ENCODE measurements at regions not wholly inside any gene's neighbourhood (a gene's known extent, or its start where the extent isn't known, plus 50 kb on each side); places are given as distances from the start of the nearest gene placed in this dataset.
"Not testable (repeated sequence)": the region's sequence is repeated elsewhere in the genome, so short reads cannot be mapped to it uniquely, and the experiment has no call there.

- DNase-seq: no peak
Measured at GRCh38 chr7:17556247-17556956, 257.9 kb downstream of the AHR start.

DNA sequence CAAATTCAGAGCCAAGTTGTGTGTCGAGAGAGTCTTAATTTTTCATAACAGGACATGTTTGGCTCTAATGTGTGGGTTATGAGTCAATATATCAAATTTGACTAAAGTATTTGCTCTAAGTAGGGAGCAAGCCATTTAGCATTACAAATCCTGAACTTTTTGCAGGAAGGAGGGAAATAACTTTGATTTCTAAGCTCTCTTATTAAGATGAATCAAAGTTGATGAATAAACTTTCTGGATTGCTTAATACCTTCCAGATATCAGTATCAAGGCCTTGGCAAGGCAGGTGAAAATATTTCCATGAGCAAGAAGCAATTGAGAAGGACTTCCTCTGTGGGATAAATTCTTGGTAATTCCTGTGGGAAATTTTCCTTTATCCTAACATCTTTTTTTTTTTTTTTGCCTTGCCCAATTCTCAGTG, 258.8 kb downstream of the AHR start:
- no peak for DNase-seq

- no peak for DNase-seq
Measured at GRCh38 chr7:17558135-17558534, 259.7 kb downstream of the AHR start.

DNA sequence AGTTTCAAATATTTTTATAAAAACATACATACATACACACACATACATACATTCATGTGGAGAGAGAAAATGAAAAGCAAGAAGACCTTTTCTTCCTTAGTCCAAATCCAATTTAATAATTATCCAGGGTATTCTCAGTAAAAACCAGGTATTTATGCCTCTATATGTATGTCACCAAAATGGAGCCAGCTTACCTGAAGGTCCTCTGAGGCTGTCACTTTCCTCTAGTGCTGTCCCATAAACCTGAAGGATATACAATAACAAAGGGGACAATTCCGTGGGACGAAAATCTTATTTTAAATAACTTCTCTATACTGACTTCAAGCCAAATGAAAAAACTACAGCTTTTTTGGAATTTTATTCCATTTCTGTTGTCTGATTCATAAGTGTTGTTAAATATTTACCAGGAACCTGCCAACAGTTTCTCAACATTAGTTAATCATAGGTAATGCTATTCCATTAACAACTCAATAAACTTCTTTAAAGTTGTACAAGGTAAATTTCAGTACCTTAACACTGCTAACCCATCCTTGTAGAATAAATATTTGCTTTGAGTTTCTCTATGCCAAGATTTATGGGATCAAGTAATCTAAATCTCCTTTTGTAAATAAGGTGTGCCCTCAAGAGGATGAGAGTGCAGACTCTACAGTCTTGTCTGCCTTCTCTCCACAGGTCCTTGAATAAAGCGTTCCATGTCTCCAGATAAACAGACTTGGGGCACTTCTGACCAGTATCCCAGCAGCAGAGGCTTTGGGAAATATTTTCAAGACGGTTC, 260.3 kb downstream of the AHR start:
- no peak for DNase-seq

- no peak for DNase-seq
Measured at GRCh38 chr7:17559388-17559787, 260.9 kb downstream of the AHR start.

DNA sequence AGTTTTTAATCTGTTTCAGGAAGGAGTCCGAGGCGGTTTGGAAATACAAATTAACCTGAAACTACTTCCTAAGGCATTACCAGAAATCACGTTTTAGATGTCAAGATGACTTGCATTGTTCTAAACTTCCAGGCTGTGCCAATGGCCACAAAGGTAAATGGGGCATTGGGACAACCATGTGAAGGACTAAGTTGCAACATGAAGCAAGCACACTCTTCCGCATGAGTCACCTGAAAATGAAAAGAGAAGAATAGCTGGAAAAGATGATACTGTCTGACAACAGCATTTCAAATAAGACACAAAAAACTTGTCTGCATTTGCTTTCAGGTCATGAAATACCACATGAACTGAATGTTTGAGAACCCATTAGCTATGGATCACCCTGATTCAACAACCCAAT, 262.1 kb downstream of the AHR start:
- DNase-seq: no peak

DNA sequence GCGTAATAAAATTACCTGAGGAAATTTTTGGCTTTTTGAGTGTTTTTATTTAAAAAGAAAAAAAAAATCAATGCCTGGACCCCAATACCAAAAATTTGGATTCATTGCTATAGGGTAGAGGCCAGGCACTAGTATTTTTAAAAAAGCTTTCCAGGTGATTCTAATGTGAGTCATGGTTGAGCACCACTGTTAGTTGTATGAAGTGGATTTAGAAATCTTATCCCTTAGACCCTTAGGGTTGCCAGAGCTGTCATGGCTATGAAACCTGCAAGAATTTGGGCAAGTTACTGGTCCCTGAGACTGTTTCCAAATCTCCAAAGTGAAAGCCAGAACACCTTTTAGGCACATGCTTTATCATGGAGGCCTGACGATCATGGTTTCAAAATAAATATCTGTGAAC, 262.5 kb downstream of the AHR start:
- no peak for DNase-seq

DNA sequence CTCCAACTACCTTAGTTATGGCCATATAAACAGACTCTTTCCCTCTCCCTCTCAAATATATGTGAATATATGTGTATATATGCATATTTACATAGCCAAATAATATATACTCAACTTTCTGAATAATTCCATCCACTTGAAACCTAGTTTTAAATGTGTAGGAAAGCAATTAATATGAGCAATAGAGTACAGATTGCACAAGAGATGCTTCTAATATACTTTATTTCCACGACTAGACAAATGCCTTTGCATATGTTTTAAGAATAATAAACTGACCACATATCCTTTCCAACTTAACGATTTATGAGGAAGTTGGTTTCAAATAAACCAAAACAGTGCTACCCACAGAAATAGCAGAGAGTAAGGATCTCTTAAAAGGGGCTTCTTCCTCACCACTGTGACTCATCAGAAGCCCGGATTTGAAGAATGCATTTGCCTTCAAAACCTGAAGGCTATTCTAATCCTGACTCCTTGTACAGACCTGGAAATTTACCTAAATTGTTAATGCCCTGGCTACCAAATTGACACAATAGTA, 266.3 kb downstream of the AHR start:
- no peak for DNase-seq

- peak in 9 of 56 donors; percentile 1 to 38 (median 4) for DNase-seq
Measured at GRCh38 chr7:17580141-17580540, 281.7 kb downstream of the AHR start.

GRCh38 chr7:17580856-17581255, 282.4 kb downstream of the AHR start:
- DNase-seq: no peak

GRCh38 chr7:17581301-17581700, 282.8 kb downstream of the AHR start:
- no peak for DNase-seq

DNA sequence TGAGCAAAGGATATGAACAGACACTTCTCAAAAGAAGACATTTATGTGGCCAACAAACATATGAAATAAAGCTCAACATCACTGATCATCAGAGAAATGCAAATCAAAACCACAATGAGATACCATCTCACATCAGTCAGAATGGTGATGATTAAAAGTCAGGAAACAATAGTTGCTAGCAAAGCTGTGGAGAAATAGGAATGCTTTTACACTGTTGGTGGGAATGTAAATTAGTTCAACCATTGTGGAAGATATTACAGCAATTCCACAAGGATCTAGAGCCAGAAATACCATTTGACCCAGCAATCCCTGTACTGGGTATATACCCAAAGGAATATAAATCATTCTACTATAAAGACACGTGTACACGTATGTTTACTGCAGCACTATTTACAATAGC, 284.2 kb downstream of the AHR start:
- DNase-seq: not testable (repeated sequence)

- no peak for DNase-seq
Measured at GRCh38 chr7:17583786-17584185, 285.3 kb downstream of the AHR start.

DNA sequence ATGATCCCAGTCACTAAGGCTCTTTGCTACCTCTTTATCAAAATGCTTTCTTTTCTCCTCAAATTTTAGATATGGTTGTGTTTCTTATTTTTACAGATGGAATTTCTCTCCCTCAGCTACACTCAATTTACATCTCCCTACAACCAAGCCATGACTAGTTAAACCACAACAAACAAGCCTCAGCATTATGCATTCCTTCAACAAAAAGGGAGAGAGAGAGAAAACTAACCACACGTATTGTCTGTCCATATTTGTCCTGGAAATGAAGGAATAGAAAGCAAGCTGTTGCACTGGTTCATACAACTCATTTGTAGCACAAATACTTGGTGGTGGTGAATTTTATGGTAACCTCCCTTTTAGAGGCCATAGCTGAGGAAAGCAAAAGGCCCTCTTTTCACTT, 286.4 kb downstream of the AHR start:
- DNase-seq: no peak

GRCh38 chr7:17586711-17587110, 288.3 kb downstream of the AHR start:
- no peak for DNase-seq

DNA sequence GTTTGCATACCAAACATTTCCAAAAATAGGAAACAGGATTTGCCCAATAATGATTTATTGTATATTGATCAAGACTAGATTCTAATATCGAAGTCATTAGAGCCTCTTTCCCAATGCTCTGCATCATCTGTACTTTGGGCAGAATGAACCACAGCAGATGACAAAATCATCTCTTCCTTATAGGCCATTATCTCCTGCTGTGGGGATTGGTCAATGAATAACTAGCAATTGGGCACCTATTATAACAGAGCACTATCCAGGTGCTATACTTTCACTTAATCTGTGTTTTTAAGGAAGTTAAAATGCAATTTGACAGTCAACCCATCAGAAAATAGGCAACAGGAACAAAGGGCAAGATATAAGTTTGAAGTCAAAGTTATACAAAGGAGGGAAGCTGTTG, 290.3 kb downstream of the AHR start:
- no peak for DNase-seq

GRCh38 chr7:17589671-17590070, 291.2 kb downstream of the AHR start:
- no peak for DNase-seq

DNA sequence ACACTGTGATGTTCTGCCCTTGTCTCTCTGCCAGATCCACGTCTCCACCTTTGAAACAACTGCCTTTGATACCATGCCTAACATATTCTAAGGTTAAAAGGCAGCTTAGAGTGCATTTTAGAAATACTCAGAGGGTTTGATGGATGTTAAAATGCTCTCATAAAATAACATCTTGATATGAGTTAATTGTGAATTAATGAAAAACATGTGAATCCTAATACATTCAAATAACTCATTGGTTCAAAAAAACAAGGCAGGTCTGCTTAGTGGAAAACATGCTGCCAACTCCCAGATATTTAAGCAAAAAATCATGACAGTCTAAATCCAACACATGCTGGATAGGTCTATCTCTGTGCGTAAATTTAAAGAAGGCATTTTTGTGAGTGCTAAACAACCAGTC, 291.8 kb downstream of the AHR start:
- no peak for DNase-seq

- DNase-seq: no peak
Measured at GRCh38 chr7:17593819-17594419, 295.5 kb downstream of the AHR start.

GRCh38 chr7:17595546-17595945, 297.1 kb downstream of the AHR start:
- DNase-seq: no peak

GRCh38 chr7:17598305-17598704, 299.9 kb downstream of the AHR start:
- DNase-seq: no peak

DNA sequence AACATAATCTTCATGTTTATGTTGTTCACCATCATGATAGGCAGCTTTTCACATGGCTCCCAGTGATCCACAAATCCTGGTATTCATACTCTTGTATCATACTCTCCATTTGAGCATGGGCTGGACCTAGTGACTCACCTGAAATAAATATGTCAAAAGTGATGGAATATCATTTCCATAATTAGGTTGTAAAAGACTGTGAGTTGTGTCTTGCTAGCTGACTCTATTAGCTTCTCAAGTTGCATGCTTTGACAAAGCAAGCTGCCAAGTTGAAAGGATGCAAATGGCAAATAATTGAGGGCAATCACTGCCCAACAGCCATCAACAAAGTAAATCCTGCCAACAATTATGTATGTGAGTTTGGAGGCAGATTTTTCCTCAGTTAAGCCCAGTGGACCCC, 300.4 kb downstream of the AHR start:
- no peak for DNase-seq

Data from amygdala (tissue), 56 donors.